Aorta (tissue), 5 donors: ENCODE measurements at regions not wholly inside any gene's neighbourhood (a gene's known extent, or its start where the extent isn't known, plus 50 kb on each side); places are given as distances from the start of the nearest gene placed in this dataset.
A peak's percentile ranks its signal among the peaks of the same experiment; 100 is the strongest.

Experiments used
- ATAC-seq: fragments of 200-7000 bp; cut with Tn5 transposase; one replicate; pipeline ENCODE4 v1.9.1; 2022; ENCODE audit warnings: moderate library complexity; ENCODE audit not compliant: low FRiP score
- DNase-seq, 2 donors: peaks; one replicate each; pipeline ENCODE4 v3.0.0-alpha.2; 2020
- H3K27ac ChIP-seq, 2 donors: one replicate each; pipeline ENCODE4 v1.5.1; 2013; ENCODE audit warnings: low read length in 2 of 2, mild to moderate bottlenecking in 2 of 2, moderate library complexity in 2 of 2, control low read depth in 1 of 2, inconsistent platforms in 1 of 2, low read depth in 1 of 2
- H3K27me3 ChIP-seq, 2 donors: one replicate each; pipeline ENCODE4 v1.6.1; 2013; ENCODE audit warnings: control low read depth in 1 of 2, low read length in 1 of 2, mild to moderate bottlenecking in 1 of 2, moderate library complexity in 1 of 2; ENCODE audit not compliant: insufficient read depth in 2 of 2, control insufficient read depth in 1 of 2
- H3K36me3 ChIP-seq, 2 donors: one replicate each; pipeline ENCODE4 v1.6.1; 2013; ENCODE audit warnings: control low read depth in 1 of 2, low read length in 1 of 2, mild to moderate bottlenecking in 1 of 2; ENCODE audit not compliant: insufficient read depth in 2 of 2, control insufficient read depth in 1 of 2
- H3K4me1 ChIP-seq, 2 donors: one replicate each; pipeline ENCODE4 v1.6.1; 2013; ENCODE audit warnings: low read length in 2 of 2, control low read depth in 1 of 2, mild to moderate bottlenecking in 1 of 2, moderate library complexity in 1 of 2; ENCODE audit not compliant: insufficient read depth in 2 of 2, control insufficient read depth in 1 of 2
- H3K4me3 ChIP-seq, 2 donors: one replicate each; pipeline ENCODE4 v1.5.1; 2013; ENCODE audit warnings: low read length in 2 of 2, control low read depth in 1 of 2, mild to moderate bottlenecking in 1 of 2
- H3K9me3 ChIP-seq: one replicate; pipeline ENCODE4 v1.6.1; 2013; ENCODE audit warnings: mild to moderate bottlenecking, low read length; ENCODE audit not compliant: control insufficient read depth
- WGBS, 2 donors: extraction: QIAGEN DNeasy Blood & Tissue Kit; methylation state at CpG; one replicate each; pipeline ENCODE4 v1.1.7; 2013; 5-methylcytosine and 5-hydroxymethylcytosine counted together
- intact Hi-C, 2 donors: fragments of 100-400 bp; cut with DNase I; formaldehyde crosslinking; loops; one replicate each; pipeline versions ENCODE4 v1.14.2 to v1.15.0; 2022
- donor health status: healthy with polysubstance abuse.
- donor health status: Bipolar disorder and iron deficiency.
- donor health status: DM: no; HTN: no; CAD: no.
- donor health status: DM: no; HTN: no; CAD: no.
- donor health status: DM: yes; HTN: yes; CAD: no.

DNA sequence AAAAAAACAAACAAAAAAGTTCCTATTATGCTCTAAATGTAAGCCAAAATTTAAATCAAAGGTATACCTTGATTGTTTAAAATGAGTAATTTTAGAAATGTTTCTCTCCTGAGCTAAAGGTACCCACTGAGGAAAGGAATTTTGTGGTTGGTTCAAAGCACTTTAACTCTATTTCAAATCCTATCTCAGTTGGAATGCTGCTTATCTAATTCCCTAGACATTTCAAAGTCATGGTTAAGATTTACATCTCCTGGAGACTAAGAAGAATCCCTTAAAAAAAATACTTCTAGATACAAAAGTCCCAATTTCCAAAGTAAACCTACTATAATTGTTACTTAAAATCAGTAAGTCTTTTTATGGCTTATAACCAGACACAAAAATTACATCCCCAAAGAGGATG, 830.7 kb downstream of the GRID1 start:
- H3K9me3 ChIP-seq = peaks cover 2% of the 10 kb centered on the region
- no peaks in the 10 kb centered on the region for H3K36me3 ChIP-seq
- DNase-seq = no peak
- no peaks in the 10 kb centered on the region for H3K4me1 ChIP-seq
- no peak for ATAC-seq
- H3K27me3 ChIP-seq = peaks cover 0 to 3% of the 10 kb centered on the region in 2 donors
- no peak overlapping the region for H3K27ac ChIP-seq
- no peak overlapping the region for H3K4me3 ChIP-seq
- intact Hi-C loops = no loop called here

DNA sequence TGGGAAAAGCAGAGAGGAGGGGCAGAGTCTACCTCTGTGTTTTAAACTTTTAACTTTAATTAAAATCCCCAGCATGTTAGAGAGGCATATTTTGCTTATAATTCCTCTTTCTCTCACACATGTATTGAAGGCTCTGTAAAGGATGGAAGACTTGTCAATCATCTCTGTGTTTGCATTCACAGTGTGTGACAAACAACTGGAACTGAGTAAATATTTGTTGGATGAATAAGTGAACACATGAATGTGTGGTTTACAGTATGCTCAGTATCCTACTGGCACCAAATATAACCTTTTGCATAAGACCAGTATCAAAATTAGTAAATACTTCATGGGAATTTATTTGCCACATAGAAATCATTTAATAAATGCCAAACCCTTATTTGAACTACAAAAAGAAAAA, 829.0 kb downstream of the GRID1 start:
- Histone ChIP-seq H3K36me3 (no peaks in the 10 kb centered on the region), H3K4me3 (no peak overlapping the region), H3K4me1 (no peaks in the 10 kb centered on the region), H3K27me3 (peaks cover 0 to 2% of the 10 kb centered on the region in 2 donors), H3K9me3 (peaks cover 2% of the 10 kb centered on the region), H3K27ac (no peak overlapping the region)
- DNase-seq = no peak
- intact Hi-C loops = no loop called here
- no peak for ATAC-seq

DNA sequence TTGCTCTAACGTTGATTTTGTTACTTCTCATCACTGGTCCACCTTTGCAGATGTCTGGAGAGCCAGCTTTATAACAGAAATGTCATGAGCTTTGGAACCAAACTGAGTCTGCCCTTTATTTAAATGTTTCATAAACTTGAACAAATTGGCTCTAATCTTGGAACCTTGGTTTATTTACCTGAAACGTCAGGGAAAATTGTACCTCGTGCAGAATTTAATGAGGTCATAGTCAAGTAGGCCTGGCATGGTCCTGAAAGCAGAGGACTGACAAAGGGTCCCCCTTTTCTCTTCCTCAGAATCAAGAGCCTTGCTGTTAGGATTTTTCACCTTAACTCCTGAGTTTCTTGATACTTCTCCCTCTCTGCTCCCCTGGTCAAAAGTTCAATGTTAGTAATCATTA, 828.0 kb downstream of the GRID1 start:
- Histone ChIP-seq H3K36me3 (no peaks in the 10 kb centered on the region), H3K27me3 (peaks cover 0 to 2% of the 10 kb centered on the region in 2 donors), H3K9me3 (peaks cover 2% of the 10 kb centered on the region), H3K4me1 (no peaks in the 10 kb centered on the region), H3K4me3 (no peak overlapping the region), H3K27ac (no peak overlapping the region)
- no peak for ATAC-seq
- WGBS, 2 donors = 42 to 46% methylated on average over 3 of the region's 3 CpGs
- intact Hi-C loops = no loop called here
- no peak for DNase-seq

DNA sequence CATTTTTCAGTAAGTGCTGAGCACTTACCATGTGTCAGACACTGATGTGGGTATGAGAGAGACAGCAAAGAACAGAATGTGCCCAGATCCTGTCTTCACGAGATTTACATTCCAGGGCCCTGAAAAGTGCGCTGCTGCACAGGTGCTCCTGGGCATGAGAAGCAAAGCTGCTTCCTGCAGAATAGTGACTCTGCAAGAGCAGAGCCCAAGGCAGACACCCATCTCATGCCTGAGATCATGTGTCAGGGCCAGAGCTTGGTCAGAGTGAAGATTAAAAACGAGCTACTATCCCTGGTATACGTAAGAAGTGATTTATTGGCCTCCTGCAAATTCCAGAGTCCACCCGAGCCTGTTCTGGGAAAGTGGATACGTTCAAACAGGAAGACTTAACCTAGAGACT, 824.4 kb downstream of the GRID1 start:
- no peaks in the 10 kb centered on the region for H3K27me3 ChIP-seq
- H3K4me3 ChIP-seq = no peak overlapping the region
- H3K4me1 ChIP-seq = no peaks in the 10 kb centered on the region
- H3K9me3 ChIP-seq = no peaks in the 10 kb centered on the region
- DNase-seq (no peak), ATAC-seq (no peak)
- H3K36me3 ChIP-seq = no peaks in the 10 kb centered on the region
- no peak overlapping the region for H3K27ac ChIP-seq
- WGBS, 2 donors = 42 to 54% methylated on average over 6 of the region's 6 CpGs
- intact Hi-C loops = loop anchor here in 1 of 2 donors (10.0 kb wide), 1 partner anchor 833 kb away; no protein-coding TSS in a partner anchor

DNA sequence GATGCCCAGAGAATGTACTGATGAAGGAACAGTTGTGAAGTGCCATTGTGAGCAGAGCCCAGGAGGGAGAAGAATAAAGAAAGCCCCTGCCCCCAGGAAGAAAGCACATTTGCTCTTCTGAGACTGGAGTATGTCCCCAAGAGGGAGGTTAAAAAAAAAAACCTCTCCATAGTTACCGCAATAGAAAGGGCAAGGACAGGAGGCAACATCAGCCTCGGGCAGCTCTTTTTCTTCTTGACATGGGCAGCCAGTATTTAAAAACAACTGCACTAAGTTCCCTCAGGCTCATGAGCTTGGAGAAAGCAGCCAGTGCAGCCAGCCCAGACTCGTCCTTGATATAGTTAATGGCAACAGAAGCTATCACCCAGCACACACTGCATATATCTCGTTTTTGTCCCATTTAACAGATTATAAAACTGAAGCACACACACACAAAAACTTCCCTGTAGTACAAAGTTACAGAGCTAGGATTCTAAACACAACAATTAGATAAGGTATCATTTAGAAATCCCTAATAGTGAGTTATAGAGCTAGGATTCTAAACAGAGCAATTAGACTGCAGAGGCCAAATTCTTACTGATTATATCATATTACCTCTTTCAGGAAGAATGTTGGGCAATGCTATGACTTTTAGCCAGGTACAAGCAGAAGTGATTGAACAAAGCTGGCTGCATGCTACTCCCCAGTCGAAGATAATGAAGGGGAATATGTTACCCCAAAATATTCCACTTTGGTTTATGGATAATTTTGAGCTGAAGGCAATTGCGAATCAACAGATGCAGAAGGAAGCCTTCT, 823.5 kb downstream of the GRID1 start:
- Histone ChIP-seq H3K36me3 (no peaks in the 10 kb centered on the region), H3K27me3 (no peaks in the 10 kb centered on the region), H3K4me3 (no peak overlapping the region), H3K27ac (no peak overlapping the region), H3K4me1 (no peaks in the 10 kb centered on the region), H3K9me3 (no peaks in the 10 kb centered on the region)
- WGBS, 2 donors = 46 to 47% methylated on average over 6 of the region's 6 CpGs
- ATAC-seq (no peak), DNase-seq (no peak)
- intact Hi-C loops = loop anchor here in 1 of 2 donors (10.0 kb wide), 1 partner anchor 832 kb away; no protein-coding TSS in a partner anchor

DNA sequence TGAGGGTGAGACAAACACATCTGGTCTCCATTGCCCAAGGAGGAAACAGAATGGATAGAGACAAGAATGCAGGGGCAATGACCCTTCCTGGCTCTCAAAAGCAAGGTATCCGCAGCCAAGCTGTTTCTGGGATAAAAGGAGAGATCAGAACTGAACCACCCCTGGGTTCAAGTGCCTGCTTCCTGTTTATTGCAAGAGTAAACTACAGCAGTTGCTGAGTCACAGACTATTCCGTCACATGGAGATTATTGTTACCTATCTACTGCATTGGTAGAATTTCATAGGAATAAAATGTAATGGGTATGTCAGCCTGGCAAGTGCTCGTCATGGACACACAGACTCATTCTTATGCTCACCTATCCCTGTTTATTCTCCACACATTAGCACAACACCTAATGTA, 821.6 kb downstream of the GRID1 start:
- ATAC-seq (no peak), DNase-seq (no peak)
- Histone ChIP-seq H3K4me3 (no peak overlapping the region), H3K9me3 (no peaks in the 10 kb centered on the region), H3K36me3 (no peaks in the 10 kb centered on the region), H3K27ac (no peak overlapping the region), H3K4me1 (no peaks in the 10 kb centered on the region), H3K27me3 (no peaks in the 10 kb centered on the region)
- intact Hi-C loops = loop anchor here (5.0 to 10.0 kb wide), 2 partner anchors 830 to 832 kb away; no protein-coding TSS in a partner anchor
- WGBS, 2 donors = 77 to 86% methylated on average over 3 of the region's 3 CpGs

DNA sequence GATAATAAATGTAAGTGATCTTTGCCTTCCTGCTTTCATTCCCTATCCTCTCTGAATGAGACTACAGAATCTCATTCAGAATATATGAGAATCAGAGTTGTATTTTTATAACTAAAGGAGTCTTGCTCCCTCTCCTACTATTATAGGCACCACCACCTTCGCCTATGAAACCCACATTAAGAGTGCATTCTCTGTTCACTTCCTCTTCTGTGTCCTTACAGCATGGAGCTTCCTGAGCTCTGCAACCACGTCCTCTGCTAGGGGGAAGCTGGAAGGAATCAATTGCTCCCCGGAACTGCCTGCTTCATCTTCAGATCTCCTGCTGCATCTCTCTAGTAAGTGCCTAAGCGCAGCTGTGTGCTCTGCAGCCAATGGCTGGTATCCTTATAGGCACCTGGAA, 820.7 kb downstream of the GRID1 start:
- Histone ChIP-seq H3K27me3 (no peaks in the 10 kb centered on the region), H3K36me3 (no peaks in the 10 kb centered on the region), H3K4me3 (no peak overlapping the region), H3K27ac (no peak overlapping the region), H3K9me3 (no peaks in the 10 kb centered on the region), H3K4me1 (no peaks in the 10 kb centered on the region)
- DNase-seq = no peak
- intact Hi-C loops = loop anchor here (5.0 to 10.0 kb wide), 2 partner anchors 829 to 831 kb away; no protein-coding TSS in a partner anchor
- WGBS, 2 donors = 61 to 65% methylated on average over 4 of the region's 4 CpGs
- no peak for ATAC-seq

DNA sequence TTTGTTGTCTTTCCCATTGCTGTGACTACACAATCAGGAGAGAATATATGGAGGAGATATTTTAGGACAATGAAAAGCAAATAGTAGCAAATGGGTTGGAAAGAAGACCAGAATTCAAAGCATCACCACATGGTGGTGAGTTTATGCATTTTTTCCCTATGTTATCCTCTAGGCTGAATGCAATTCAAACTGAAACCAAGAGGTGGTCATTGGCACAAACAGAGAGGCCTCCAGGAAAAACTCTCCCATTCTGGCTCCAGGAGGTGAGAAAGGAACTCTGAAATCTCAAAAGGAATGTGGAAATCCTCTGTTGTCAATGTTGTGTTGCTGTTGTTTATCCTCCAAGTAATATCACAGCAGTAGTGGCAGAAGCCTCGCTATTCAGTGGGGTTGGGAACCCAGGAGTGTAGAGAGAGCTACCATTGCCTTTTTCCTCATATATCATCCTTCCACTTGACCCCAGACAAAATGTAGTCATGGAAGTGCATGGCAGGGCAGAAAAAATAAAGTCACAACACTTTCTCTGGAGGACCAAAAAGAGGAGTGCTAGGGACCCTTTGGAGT, 819.1 kb downstream of the GRID1 start:
- Histone ChIP-seq H3K9me3 (no peaks in the 10 kb centered on the region), H3K4me1 (no peaks in the 10 kb centered on the region), H3K27me3 (no peaks in the 10 kb centered on the region), H3K36me3 (no peaks in the 10 kb centered on the region), H3K27ac (no peak overlapping the region), H3K4me3 (no peak overlapping the region)
- no peak for ATAC-seq
- intact Hi-C loops = loop anchor here (5.0 to 10.0 kb wide), 2 partner anchors 827 to 830 kb away; no protein-coding TSS in a partner anchor
- WGBS, 2 donors = 76 to 89% methylated on average over 1 of the region's 1 CpG
- no peak for DNase-seq

DNA sequence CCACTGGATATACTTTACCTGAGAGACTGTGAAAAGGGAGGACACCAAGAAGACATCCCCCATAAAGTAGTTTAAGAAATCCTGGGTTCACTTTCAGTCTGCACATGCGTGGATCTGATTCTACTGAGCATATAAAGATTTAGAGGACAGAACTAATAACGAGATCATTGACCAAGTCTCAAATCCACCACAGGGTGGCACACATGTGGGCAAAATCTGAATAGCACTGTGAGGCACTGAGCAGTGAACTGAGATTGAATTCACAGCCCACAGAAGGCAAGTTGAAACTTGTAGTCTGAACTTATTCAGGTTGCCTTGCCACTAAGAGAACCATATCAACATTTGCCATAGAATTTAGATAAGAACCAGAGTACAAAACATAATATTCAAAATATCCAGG, 818.6 kb downstream of the GRID1 start:
- peak; percentile 29 for ATAC-seq
- no peaks in the 10 kb centered on the region for H3K36me3 ChIP-seq
- H3K4me1 ChIP-seq = no peaks in the 10 kb centered on the region
- intact Hi-C loops = loop anchor here (5.0 to 10.0 kb wide), 2 partner anchors 827 to 829 kb away; no protein-coding TSS in a partner anchor
- H3K27ac ChIP-seq = no peak overlapping the region
- no peak overlapping the region for H3K4me3 ChIP-seq
- no peaks in the 10 kb centered on the region for H3K27me3 ChIP-seq
- DNase-seq = no peak
- 13 to 20% methylated on average over 2 of the region's 2 CpGs for WGBS, 2 donors
- H3K9me3 ChIP-seq = no peaks in the 10 kb centered on the region
